Activated CD4-positive, alpha-beta T cell treated with anti-CD3 and anti-CD28 coated beads, Interleukin-2, amount 50 U/mL, for 24 hours (primary cell): ENCODE measurements at regions not wholly inside any gene's neighbourhood (a gene's known extent, or its start where the extent isn't known, plus 50 kb on each side); places are given as distances from the start of the nearest gene placed in this dataset.

Source experiments
- DNase-seq, 2 donors: peaks; one replicate each; pipeline ENCODE4 v3.0.0-alpha.2; 2020; ENCODE audit warnings: low read depth in 1 of 2, low spot score in 1 of 2

- DNase-seq, result no peak
Observed at GRCh38 chr7:23971031-23971430, 261.0 kb downstream of the STK31 start.

DNA sequence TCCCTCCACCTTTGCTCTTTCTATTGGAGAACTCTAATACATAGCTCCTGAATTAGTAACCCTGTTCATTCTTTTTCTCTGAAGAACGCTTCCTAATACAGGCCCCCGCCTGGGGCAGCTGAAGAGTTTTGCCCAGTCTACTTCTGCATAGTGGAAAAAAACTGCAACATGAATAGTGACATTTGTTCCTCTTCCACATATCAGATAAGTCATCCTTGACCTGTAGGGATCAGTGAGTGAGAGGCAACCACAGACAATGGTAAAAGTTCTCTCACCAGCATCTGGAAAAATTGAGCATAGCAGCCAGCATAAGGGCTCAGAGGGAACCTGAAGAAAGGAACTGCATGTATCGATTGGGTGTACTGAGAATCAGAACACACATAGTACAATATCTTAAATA lies 262.0 kb downstream of the STK31 start:
- no peak for DNase-seq

DNA sequence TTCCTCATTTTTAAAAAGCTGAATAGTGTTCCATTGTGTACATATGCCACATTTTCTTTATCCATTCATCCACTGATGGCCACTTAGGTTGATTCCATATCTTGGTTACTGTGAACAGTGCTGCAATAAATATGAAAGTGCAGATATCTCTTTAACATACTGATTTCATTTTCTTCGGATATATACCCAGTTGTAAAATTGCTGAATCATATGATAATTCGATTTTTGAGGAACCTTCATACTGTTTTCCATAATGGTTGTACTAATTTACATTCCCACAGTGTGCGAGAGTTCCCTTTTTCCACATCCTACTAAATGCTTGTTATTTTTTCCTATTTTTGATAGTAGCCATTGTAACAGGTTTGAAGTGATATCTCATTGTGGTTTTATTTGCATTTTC lies 263.2 kb downstream of the STK31 start:
- no peak for DNase-seq

GRCh38 chr7:23980081-23980480 lies 270.1 kb downstream of the STK31 start:
- DNase-seq, result no peak

- no peak for DNase-seq
Observed at GRCh38 chr7:23981314-23981713, 271.3 kb downstream of the STK31 start.

- no peak for DNase-seq
Observed at GRCh38 chr7:23981758-23982157, 271.7 kb downstream of the STK31 start.

DNA sequence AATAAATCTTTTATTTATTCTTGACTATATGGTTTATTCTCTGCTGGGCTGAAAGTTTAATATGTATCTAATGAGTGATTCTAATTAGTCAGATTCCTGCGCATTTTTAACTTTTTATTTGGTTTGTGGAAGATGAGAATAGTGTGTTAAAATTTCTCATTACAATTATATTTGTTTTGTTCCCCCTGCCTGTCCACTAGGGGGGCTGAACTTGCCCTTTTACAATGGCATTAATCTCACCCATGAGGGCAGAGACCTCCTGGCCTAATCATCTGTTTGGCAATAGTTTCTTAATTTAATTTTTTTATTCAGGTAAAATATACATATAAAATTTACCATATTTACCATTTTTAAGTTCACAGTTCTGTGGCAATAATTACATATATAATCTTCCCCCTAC lies 278.5 kb upstream of the NPY start:
- no peak for DNase-seq

DNA sequence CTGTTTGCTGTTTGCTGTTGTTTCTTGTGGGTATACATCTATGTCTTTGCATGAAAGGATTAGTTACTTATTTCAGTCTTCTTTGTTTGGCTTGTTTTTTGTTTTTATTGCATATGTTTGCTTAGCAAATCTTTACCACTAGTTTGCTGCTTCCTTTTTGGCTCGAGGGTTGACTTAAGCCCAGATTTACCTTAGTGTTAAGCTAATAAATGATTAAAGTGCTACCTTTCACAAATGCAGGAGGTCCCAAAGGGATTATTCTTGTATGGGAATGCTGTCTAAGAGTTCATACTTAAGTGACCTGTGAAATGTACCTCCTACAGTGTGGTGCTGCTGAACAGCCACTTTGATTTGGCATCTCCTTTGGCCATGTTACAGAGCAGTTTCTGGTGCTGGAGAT lies 273.5 kb upstream of the NPY start:
- no peak for DNase-seq

GRCh38 chr7:24017519-24017918 lies 266.5 kb upstream of the NPY start:
- no peak for DNase-seq

DNA sequence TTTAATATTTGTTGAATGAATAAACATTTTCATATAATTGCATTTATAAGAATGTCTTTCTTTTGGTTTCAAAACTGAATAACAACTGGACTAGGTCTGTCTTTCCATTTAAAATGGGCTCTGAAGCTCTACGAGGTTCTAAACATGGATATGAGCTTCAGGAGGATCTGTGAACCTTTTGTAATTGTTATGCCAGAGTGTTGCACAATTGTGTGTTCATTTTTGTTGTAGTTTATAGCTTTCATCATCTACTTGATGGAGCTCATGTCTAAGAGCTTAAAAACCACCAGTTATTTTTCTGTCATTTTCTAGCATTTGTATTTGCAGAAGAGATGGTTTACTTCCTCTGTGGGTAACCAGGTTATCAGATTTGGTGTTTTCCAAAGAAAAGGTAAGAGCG lies 265.7 kb upstream of the NPY start:
- DNase-seq, result no peak

- DNase-seq, result no peak
Observed at GRCh38 chr7:24019841-24020240, 264.1 kb upstream of the NPY start.

DNA sequence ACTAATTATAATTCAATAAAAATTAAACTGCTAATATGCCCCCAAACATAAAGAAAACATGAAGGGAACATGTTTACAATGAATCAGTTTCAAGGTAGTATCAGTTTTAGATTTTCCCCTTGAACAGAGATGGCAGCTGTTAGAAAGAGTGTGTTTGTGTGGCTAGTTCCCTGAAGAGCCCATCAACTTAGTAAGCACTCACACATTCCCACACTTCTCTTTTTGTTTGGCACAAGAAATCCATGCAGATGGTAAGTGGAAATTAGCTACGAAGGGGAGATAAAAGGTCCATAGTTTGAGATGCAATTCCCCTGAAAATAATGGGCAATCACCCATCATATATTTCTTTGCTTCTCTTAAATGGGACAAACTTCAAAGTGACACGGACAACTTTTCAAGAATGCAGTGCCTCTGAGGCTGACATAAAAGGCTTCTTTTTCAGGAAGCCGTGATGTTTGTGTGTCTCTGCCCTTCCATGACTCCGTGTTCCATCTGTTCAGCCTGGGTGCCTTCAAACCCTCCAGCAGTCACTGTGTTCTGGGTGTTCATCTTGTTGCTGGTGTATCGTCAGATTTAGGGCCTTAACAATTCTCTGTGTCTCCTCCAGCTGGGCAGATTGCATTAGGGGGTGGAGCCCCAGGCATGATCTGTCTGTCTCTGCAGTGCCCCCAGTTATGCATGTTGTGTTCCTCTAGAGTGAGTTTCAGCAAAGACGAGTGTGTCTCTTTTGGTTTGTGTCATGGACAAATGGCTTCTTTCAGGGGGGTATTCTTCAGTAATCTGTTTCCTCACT lies 259.5 kb upstream of the NPY start:
- no peak for DNase-seq

- no peak for DNase-seq
Observed at GRCh38 chr7:24025094-24025493, 258.9 kb upstream of the NPY start.

GRCh38 chr7:24025765-24026164 lies 258.2 kb upstream of the NPY start:
- DNase-seq, result no peak

- no peak for DNase-seq
Observed at GRCh38 chr7:24026351-24026750, 257.6 kb upstream of the NPY start.

GRCh38 chr7:24029068-24029467 lies 254.9 kb upstream of the NPY start:
- DNase-seq, result no peak

GRCh38 chr7:24034251-24034650 lies 249.7 kb upstream of the NPY start:
- DNase-seq, result no peak

- DNase-seq, result no peak
Observed at GRCh38 chr7:24035366-24036032, 248.5 kb upstream of the NPY start.

DNA sequence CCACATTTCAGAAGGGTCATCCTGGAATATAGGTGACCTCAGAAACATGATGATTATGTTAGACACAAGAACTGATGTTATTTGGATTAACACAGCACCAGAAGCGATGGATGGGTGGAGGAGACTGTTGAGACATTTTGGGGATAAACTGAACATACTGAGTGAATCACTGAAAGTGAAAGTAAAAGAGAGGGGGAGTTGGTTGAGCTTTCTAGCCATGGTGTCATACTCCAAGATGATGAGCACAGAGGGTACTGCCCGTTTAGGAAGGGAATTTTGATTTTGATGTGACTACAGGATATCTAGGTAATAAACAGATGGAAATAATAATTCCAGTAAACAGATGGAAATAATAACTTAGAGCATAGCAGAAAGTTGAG lies 248.0 kb upstream of the NPY start:
- no peak for DNase-seq

DNA sequence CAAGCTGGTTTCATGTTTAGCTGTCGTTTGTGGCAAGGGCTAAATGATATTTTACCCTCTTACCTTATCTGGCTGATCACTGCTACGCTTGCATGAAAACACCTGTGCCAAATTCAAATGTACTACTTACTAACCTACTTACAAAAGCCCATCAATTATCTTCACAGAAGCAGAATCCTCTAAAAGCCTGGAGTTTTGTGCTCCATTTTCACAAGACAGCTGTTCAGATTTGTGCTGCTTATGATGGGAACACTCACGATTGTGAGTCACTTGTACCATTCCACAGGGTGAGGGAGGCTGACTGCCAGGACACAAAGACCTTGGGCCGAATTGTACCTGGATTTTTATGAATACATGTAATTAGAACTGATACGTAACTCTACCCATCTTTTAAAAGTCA lies 245.0 kb upstream of the NPY start:
- DNase-seq, result no peak

GRCh38 chr7:24039991-24040624 lies 243.9 kb upstream of the NPY start:
- DNase-seq, result no peak

GRCh38 chr7:24042028-24042427 lies 242.0 kb upstream of the NPY start:
- DNase-seq, result no peak
